Endodermal cell (in vitro differentiated cells): ENCODE measurements at regions not wholly inside any gene's neighbourhood (a gene's known extent, or its start where the extent isn't known, plus 50 kb on each side); places are given as distances from the start of the nearest gene placed in this dataset.

Source experiments
- DNase-seq: peaks from one replicate; pipeline ENCODE4 v3.0.0-alpha.2; 2017
- H3K27ac ChIP-seq: 2 replicates; pipeline ENCODE4 v1.5.1; 2013; ENCODE audit warnings: mild to moderate bottlenecking, low read depth, low read length, moderate library complexity
- H3K27me3 ChIP-seq: 2 replicates; pipeline ENCODE4 v1.6.1; 2013; ENCODE audit warnings: mild to moderate bottlenecking, low read length, moderate library complexity; ENCODE audit not compliant: insufficient read depth, control insufficient read depth, poor library complexity, severe bottlenecking
- H3K36me3 ChIP-seq: 2 replicates; pipeline ENCODE4 v1.7.0; 2013; ENCODE audit warnings: mild to moderate bottlenecking, low read length, moderate library complexity; ENCODE audit not compliant: control insufficient read depth, insufficient read depth
- H3K4me1 ChIP-seq: one replicate; pipeline ENCODE4 v1.7.0; 2013; ENCODE audit warnings: low read length; ENCODE audit not compliant: control insufficient read depth, insufficient read depth
- H3K4me3 ChIP-seq: 2 replicates; pipeline ENCODE4 v1.5.1; 2013; ENCODE audit warnings: mild to moderate bottlenecking, low read length, moderate library complexity
- H3K9ac ChIP-seq: 2 replicates; pipeline ENCODE4 v1.6.1; 2013; ENCODE audit warnings: mild to moderate bottlenecking, low read length, moderate library complexity; ENCODE audit not compliant: poor library complexity, severe bottlenecking; ENCODE audit errors: extremely low read depth
- H3K9me3 ChIP-seq: 2 replicates; pipeline ENCODE4 v1.6.1; 2013; ENCODE audit warnings: mild to moderate bottlenecking, low read length, moderate library complexity; ENCODE audit not compliant: control insufficient read depth
- H3K27ac Mint-ChIP-seq: 2 replicates; pipeline ENCODE4 v1.8.0; 2020; ENCODE audit warnings: mixed read lengths
- H3K27me3 Mint-ChIP-seq: 2 replicates; pipeline ENCODE4 v1.8.0; 2021; ENCODE audit warnings: mild to moderate bottlenecking, mixed read lengths; ENCODE audit not compliant: insufficient read depth
- H3K36me3 Mint-ChIP-seq: 2 replicates; pipeline ENCODE4 v1.8.0; 2020; ENCODE audit warnings: low read depth, mixed read lengths
- H3K4me1 Mint-ChIP-seq: 2 replicates; pipeline ENCODE4 v1.8.0; 2020; ENCODE audit warnings: mixed read lengths
- H3K4me3 Mint-ChIP-seq: 2 replicates; pipeline ENCODE4 v1.8.0; 2020; ENCODE audit warnings: mild to moderate bottlenecking, moderate library complexity, mixed read lengths
- H3K9me3 Mint-ChIP-seq: 2 replicates; pipeline ENCODE4 v1.8.0; 2020; ENCODE audit warnings: mild to moderate bottlenecking, mixed read lengths
- CTCF ChIP-seq: fragments of 200-600 bp; sonication (generic); conservative IDR thresholded peaks from 2 replicates; pipeline ENCODE4 v1.5.0; 2021; ENCODE audit warnings: antibody characterized with exemption, mild to moderate bottlenecking
- WGBS, 2 experiments: methylation state at CpG; one replicate each; pipeline versions ENCODE4 v1.1.5 to v1.1.7; 2013; ENCODE audit warnings: missing lambda C conversion rate in 2 of 2, mixed read lengths in 1 of 2; ENCODE audit not compliant: insufficient coverage in 1 of 2, insufficient read length in 1 of 2; 5-methylcytosine and 5-hydroxymethylcytosine counted together

- Mint-ChIP-seq H3K36me3 (no peaks in the 10 kb centered on the region), H3K4me3 (no peak overlapping the region), H3K9me3 (no peaks in the 10 kb centered on the region), H3K4me1 (peaks cover 4% of the 10 kb centered on the region), H3K27ac (no peak overlapping the region), H3K27me3 (peaks cover 5% of the 10 kb centered on the region)
- no peaks in the 10 kb centered on the region for H3K9me3 ChIP-seq
- no peaks in the 10 kb centered on the region for H3K27me3 ChIP-seq
- H3K36me3 ChIP-seq: no peaks in the 10 kb centered on the region
- H3K4me3 ChIP-seq: no peak overlapping the region
- H3K27ac ChIP-seq: peak overlapping the region; percentile 68
- 81 to 84% methylated on average over 24 to 31 of the region's 31 CpGs for WGBS, 2 experiments
- DNase-seq: no peak
- no peak for TF ChIP-seq CTCF
- no peaks in the 10 kb centered on the region for H3K4me1 ChIP-seq
- H3K9ac ChIP-seq: no peak overlapping the region
Measured at GRCh38 chr9:99368341-99369326, 146.6 kb downstream of the SEC61B start.

- 97 to 100% methylated on average over 7 to 9 of the region's 9 CpGs for WGBS, 2 experiments
- H3K36me3 ChIP-seq: no peaks in the 10 kb centered on the region
- H3K27me3 Mint-ChIP-seq: peaks cover 5% of the 10 kb centered on the region
- no peaks in the 10 kb centered on the region for H3K4me1 ChIP-seq
- H3K4me3 Mint-ChIP-seq: no peak overlapping the region
- TF ChIP-seq CTCF: no peak
- no peak overlapping the region for H3K27ac Mint-ChIP-seq
- no peak overlapping the region for H3K9ac ChIP-seq
- no peaks in the 10 kb centered on the region for H3K9me3 ChIP-seq
- no peaks in the 10 kb centered on the region for H3K27me3 ChIP-seq
- H3K36me3 Mint-ChIP-seq: no peaks in the 10 kb centered on the region
- no peak overlapping the region for H3K27ac ChIP-seq
- H3K9me3 Mint-ChIP-seq: no peaks in the 10 kb centered on the region
- DNase-seq: no peak
- H3K4me1 Mint-ChIP-seq: peaks cover 4% of the 10 kb centered on the region
- H3K4me3 ChIP-seq: no peak overlapping the region
Measured at GRCh38 chr9:99369327-99369722, 147.2 kb downstream of the SEC61B start.

DNA sequence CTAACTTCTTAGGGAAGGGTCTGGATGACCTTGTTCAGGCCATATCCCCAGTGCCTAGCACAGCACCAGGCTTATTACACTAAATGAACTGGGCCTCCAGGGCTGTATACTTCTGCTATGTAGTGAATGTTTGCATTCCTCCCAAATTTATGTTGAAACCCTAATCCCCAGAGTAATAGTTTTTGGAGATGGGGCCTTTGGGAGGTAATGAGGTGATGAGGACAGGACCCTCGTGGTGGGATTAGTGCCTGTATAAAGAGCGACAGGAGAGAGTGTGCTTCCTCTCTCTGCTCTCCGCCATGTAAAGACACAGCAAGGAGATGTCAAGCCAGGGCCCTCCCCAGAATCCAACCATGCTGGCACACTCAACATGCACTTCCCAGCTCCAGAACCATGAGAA lies 148.3 kb downstream of the SEC61B start:
- H3K9me3 ChIP-seq: no peaks in the 10 kb centered on the region
- DNase-seq: no peak
- 95% methylated on average over 3 of the region's 3 CpGs; no CpG with 5 or more reads in 1 of the 2 experiments for whole genome bisulfite sequencing, 2 experiments
- Mint-ChIP-seq H3K9me3 (no peaks in the 10 kb centered on the region), H3K4me1 (peaks cover 4% of the 10 kb centered on the region), H3K4me3 (no peak overlapping the region), H3K27ac (no peak overlapping the region), H3K36me3 (no peaks in the 10 kb centered on the region), H3K27me3 (peaks cover 6% of the 10 kb centered on the region)
- TF ChIP-seq CTCF: no peak
- H3K9ac ChIP-seq: no peak overlapping the region
- no peak overlapping the region for H3K4me3 ChIP-seq
- H3K27me3 ChIP-seq: no peaks in the 10 kb centered on the region
- H3K27ac ChIP-seq: no peak overlapping the region
- no peaks in the 10 kb centered on the region for H3K36me3 ChIP-seq
- H3K4me1 ChIP-seq: no peaks in the 10 kb centered on the region
